HG03196 (cell line): ENCODE measurements at regions not wholly inside any gene's neighbourhood (a gene's known extent, or its start where the extent isn't known, plus 50 kb on each side); places are given as distances from the start of the nearest gene placed in this dataset.

ENCODE experiments used
- ATAC-seq: cut with Tn5 transposase; IDR thresholded peaks from one replicate; pipeline ENCODE4 v1.9.1; 2021; ENCODE audit not compliant: unreplicated experiment

DNA sequence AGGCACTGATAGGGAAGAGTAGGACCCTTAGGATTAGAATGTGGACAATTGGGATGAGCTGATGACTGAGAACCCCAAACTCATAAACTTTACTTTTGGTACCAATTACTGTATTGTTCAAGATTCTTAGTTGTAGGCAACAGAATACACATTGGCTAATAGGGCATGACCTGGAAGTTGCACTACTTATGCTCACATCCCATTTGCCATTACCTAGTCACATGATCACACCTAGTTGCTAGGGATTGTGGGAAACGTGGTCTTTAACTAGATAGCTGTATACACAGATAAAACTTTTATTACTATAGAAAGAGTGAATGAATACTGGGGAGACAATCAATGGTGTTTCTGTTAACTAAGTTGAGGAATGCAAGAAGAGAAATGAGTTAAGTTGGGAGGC is 113.4 kb upstream of the AKIRIN2 start:
- ATAC-seq, result no peak

DNA sequence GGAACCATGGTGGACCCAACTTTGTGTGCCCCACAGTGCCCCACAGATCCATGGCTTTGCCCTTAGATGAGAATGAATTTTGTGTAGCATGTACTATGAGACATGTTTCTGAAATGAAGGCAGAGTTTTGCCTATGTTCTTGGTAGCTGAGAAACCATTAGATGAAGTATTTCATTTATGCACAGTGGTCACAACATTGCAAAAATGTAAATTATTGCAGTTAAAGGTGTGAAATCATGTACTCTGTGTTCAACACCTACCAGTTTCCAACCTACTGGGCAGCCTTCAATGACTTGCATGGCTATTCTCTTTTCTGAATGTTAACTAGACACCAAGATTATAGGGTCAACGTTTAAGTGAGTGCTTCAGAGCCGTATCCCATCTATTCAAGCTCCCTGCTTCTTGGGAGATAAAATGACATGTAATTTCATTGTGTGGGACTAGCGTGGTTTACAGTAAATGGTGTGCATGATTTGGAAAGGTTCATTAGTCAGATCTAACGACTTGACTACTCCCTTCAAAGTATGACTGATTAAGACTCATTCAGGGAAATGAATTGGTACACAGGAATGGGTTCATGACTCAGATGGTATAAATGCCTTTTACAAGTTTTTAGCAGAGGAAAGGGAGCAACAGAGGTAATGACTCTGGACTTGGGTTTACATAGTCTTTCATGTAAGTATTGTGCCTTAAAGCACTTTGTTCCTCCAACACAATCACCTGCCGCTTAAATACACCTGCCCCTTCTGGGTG is 106.1 kb upstream of the AKIRIN2 start:
- no peak for ATAC-seq

DNA sequence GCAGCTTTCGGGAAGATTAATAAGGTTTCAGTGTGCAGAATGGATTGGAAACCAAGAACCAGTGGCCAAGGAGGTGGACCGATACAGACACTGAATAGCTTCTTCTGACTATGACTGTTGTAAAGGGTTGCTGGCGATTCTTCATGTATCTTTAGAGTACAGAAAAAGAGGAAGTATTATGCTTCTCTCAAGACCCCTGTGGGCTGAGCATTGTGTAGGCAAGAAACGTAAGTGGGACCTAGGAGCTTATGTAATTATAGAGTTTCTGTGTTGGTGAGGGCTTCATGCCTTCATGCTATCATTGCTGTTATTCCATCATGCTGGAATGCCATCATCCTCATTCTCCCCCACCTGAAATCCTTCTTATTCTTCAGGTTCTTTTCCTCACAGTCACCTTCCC is 105.4 kb upstream of the AKIRIN2 start:
- ATAC-seq, result peak; percentile 51

DNA sequence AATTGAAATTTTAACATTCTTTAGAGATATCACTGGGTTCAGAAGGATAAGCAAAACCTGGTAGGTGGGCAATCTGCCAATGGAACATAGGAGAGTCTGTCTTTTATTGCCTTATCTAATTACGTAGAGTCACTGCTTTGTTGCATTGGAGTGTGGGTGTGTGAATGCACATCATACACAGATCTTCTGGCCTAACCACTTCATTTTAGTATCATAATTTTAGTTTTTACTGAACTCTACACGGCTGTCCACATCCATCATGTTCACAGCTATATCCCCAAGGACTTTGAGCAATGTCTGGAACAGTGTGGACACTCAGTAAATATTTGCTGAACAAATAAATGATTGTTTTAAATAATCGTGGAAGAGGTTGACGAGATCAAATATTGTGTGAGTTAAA is 104.6 kb upstream of the AKIRIN2 start:
- no peak for ATAC-seq

DNA sequence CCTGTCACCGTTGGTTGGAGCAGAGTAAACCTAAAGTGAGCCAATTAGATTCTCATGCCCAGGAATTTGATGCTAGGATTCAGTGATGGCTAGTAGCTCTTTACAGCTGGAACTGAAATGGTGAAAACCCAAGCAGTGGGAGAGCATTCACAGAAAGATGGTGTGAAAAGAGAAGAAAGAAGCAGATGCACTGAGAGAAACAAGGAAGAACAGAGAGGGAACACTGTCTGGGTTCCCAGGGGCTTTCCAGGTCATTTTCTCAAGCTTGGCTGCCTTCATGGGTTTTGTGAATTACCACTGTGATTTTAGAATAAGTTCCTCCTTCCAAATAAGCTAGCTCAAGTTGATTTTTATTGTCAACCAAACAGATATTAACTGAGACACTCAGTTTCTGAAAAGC is 104.1 kb upstream of the AKIRIN2 start:
- ATAC-seq, result no peak

DNA sequence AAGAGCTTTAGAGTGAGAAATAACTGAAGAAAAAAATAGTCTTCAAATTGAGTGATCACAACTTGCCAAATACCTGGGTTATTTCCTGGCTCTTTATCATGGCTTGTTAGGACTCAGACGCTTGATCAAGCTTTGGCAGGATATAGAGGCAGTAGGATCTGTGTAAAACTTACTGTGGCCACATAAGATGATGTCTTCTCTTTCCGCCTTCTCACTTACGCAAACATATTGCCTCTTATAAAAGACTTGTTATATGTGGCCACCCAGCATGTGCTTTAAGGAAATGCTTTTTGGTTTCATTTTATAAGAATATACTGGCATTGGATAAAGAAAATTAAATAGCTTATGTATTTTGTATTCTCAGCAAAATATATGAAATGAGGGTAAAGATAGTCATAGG is 101.8 kb upstream of the AKIRIN2 start:
- no peak for ATAC-seq

DNA sequence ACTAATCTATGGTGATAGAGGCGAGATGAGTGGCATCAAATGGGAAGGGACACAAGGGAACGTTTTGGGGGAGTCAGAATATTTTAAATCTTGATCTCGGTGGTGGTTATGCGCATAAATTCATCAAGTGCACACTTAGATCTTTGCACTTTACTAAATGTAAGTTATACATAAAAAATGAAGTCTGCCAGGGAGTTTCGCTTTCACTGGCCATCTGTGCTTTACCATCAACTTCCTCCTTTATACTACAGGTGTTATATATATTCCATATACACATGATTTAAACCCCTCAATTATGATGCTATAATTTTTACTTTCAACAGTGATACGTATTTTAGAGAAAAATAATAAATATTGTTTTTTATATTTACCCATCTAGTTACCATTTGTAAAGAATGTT is 97.6 kb upstream of the AKIRIN2 start:
- no peak for ATAC-seq

DNA sequence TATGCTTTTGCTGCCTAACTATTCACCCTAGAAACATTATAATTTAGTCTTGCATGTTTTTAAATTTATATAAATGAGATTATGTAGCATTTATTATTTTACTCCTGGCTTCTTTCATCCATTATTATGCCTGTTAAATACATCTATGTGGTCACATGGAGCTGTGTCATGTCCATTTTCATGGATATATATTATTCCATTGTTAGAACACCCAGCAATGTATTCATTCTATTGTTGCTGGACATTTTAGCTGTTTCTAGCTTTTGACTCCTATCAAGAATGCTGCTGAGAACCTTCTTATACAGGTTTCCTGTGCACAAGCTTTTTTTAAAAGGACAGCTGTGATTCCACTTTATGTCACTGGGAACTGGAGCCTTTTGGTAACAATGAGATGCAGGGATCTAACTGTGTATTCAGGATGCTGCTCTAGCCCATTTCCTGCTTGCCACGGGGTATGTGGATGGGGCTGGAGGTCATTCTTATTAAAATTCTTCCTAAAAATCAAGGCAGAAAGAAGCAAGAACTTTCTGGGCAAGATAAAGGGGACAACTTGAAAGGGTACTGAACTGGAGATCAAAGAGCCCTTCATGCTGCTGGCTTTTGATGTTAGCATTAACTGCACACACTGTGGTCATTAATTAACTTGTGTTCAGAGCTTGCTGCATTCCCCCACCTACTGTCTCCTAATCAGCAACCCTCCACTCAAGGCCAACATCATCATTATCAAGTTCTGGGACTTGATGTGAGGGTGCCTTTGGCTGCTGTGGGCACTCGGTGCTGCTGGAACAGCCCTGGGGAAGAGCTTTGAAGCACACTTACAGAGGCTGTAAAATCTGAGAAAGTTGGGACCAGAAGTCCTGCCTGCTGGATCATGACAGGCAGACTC is 96.6 kb upstream of the AKIRIN2 start:
- no peak for ATAC-seq

DNA sequence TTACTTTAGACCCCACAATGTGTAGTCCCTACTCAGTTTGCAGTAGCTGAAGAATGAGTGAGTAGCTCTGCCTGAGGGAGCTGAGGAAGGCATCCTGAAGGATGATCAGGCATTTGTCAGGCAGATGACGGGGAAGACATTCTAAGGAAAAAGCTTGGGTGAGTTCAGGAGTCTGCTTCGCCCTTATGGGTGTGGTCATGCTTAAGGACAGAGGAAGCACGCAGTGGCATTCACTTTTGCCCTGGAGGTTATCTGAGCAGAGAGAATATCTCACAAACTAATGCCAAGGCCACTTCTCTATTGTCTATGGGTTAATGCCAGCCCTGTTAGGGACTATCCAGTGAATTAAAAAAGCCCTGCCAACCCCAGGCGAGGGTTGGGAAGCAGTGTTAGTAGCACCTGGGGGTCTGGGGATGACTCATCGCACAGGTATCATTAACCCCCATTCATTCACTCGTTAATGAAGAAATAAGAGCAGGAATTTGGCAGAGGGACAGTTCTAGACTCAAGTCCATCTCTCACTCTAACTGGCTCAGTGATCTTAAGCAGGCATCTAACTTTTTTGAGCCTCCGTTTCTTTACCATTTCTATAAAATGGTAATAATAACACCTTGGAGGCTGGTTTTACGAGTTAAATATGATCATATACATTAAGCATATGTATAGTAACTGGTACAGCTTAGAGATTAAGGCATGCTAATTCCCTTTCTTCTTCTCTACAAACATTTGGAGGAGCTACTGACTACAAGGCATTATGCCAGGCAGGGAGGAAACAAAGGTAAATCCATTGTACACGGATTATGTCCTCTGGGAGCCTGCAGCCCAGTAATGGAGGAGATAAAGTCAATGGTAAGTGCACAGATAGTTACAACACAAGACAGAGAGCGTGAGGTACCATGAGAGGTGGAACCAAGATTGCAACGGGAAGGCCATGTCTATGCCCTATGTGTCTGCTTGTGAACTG is 93.2 kb upstream of the AKIRIN2 start:
- no peak for ATAC-seq

DNA sequence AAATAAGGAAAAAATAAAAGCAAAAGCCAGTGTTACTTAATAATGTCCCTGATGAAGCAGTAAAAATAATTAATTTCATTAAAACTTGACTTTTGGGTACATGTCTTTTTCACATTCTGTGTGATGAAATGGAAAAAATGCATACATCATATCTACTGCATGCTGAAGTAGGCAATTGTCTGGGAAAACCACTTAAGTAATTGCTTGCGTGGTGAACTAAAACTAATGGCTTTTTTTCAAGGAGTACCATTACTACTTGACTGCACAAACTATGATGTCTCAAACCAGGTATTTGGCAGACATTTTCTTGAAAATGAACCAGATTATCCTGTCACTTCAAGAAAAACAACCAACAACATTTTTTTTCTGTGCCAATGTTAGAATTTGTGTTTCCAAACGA is 91.3 kb upstream of the AKIRIN2 start:
- no peak for ATAC-seq

DNA sequence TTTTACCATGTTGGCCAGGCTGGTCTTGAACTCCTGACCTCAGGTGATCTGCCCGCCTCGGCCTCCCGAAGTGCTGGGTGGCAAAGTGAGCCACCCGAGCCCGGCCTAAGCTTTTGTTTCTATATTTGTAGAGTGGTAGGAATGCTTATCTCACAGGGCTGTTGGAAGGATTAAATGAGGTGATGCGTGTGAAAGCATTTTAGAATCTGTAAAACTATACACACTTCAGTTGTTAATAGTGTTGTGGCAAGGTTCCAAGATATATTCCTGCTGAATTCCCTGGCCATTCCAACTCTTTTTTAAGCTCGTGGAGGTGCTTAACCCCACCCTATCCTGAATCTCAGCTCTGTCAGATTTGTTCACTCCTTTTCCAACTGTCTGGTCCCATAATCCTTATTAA is 89.9 kb upstream of the AKIRIN2 start:
- ATAC-seq, result no peak

DNA sequence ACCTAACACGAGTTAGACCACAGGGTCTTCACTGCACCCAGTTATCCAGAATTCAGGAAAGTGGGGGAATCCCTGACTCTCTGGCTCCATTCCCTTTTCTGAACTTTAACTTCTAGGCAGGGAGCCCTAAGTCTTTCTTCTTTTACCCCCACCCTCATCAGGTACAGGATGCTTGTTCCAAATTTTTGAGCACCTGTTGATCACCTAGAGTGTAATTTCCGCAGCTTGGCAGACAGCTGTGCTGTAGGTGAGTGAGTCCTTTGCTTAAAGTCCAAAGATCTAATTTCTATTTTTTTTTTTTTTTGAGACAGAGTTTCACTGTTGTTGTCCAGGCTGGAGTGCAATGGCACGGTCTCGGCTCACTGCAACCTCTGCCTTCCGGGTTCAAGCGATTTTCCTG is 89.5 kb upstream of the AKIRIN2 start:
- no peak for ATAC-seq

DNA sequence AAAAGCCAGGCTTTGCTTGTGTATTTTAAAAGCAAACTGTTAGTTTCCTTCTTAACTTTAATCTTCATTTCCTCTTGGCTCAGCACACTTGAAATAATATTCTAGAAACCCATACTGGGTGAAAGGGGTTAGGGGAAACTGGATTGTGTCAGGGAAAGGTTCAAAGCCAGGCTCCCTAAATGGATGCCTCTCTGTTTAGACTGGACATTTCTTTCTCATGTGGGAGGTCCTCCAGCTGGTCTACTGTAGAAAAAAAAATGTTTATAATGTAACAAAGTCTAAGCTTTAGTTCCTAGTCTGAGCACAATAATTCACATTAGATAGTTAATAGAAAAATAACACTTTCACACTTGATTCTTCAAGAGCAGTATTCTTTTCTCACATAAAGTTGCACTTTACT is 89.0 kb upstream of the AKIRIN2 start:
- no peak for ATAC-seq

DNA sequence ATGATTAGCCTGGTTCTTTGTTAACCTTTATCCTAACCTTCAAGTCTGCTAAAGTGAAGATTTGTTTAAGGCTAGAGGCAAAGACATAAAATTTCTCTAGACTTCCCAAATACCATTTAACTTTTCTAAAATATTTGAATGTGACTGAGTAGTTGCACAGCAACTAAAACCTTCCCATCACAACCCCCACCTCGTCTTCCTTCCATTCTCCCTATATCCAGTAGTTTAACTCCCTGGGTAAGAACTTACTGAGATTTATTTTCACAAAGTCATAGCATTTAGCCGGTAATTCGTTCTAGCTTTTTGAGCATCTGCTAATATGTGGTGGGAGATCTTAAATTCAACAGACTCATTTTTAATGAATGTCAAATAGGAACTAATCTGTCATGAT is 87.9 kb upstream of the AKIRIN2 start:
- no peak for ATAC-seq

DNA sequence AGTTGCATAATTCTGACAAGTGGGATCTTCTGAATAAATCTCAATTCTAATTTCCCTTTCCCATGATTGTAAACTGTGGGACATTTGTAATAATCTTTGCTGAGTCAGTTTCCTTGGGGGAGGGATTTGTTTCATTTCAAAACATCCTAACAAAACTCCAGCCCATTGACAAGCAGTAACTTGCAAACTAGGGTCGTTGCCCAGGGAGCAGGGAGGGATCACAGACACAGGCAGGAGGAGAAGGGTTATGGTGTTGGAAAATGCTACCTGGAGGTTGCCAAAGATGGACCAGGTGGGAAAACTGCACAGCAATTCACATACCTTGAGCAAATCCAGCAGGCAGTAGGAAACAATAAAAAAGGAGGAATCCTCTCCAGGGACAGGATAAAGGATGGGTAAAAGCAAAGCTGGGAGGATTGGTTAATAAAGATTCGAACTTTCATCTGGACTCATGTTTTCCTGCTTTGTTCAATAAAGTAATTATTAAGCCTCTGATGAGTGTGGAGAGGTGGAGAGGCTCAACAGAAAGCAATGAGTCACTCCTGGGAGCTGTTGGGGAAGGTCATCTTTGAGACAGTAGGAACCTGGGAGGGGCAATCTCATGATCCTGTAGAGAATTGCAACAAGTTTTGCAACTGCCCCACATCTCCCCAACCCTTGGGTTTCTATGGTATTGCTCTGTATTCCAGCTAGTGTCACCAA is 87.3 kb upstream of the AKIRIN2 start:
- no peak for ATAC-seq

DNA sequence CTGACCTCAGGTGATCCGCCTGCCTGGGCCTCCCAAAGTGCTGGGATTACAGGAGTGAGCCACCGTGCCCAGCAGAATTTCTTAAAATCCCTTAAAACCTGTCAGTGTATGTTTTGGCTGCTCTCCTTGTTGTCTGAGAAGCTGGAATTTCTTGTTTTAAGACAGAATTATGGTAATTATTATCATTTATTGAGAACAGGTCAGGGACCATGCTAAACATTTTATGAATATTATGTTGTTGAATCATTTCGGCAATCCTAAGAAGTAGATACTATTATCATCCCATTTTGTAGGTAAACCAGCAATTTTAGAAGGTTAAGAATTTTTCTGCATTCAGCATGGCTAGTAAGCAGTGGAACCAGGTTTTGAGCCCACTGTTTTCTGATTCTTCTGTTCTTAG is 86.1 kb upstream of the AKIRIN2 start:
- no peak for ATAC-seq

DNA sequence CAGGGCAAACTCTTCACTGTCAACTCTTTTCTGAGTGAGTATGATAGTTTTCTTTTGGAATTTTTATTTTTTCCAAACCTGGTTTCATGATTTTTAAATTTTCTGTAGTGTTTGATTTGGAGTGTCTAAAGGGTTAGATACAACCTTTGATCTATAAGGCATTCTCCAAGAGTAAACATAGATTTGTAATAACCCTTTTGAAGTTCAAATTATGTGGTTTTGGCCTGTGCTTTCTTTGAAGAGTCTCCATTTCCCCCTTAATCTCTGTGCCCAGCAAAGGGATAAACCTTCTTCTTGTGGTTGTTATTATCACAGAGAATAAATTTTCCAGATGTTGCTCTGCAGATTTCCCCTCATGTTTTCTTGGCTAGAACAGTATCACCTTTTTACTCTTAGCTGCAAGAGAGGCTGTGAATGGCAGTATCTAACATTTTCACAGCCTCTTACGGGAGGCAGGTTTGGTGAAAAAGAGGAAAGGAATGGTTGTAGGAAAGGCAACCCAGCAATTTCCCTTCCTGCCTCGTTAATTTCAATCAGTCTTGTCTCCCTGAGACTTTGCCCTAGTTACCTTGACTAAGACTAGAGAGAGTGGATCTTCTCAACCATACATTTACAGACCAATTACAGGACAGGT is 83.3 kb upstream of the AKIRIN2 start:
- ATAC-seq, result no peak

DNA sequence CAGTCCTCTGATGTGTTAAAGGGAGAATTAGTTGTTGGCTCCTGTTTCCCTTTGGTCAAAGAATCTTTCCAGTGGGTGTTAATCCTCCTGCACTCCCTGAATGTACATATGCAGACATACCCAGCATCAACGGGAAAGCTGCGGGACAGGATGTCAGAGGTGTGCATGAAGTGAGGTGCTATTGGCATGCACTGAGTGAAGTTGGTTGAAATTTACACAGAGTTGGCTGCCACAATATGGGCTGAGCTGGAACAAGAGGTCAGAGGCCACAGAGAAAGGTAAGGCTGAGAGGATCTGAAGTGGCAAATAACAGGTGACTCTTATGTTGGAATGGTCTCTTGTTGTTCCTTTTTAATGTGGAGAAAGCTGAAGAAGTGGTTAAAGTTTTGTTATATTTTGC is 82.7 kb upstream of the AKIRIN2 start:
- no peak for ATAC-seq

DNA sequence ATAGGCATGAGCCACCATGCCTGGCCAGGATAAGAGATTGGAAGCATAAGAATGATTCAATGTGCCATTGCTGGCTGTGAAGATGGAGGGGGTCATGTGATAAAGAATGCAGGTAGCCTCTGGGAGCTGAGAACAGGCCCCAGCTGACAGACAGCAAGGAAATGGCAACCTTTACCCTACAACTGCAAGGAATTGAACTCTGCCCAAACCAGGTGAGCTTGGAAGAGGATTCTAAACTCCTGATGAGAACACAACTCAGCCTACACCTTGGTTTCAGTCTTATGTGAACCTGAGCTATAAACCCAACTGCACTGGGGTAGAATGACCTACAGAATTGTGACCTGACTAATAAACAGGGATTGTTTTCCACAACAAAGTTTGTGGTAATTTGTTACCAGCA is 82.0 kb upstream of the AKIRIN2 start:
- no peak for ATAC-seq

DNA sequence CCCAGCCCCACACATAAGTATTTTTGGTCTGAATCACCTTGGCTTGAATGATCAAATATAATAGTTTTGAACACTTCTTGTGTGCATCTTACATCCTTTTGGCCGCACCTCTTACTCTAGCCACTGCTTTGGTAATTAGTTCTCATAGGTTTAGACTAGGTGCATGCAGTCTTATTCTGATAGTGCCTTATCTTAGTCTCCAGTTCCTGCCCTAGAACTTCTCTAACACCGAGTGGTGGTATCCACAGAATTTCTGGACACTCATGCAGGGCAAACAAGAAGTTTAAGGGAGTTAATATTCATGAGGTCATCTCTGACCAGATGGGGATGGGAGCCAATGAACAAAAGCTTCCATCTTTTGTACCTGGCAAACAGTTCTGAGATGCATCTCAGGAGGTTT is 77.5 kb upstream of the AKIRIN2 start:
- ATAC-seq, result no peak
